ENCODE measurements at regions not wholly inside any gene's neighbourhood (a gene's known extent, or its start where the extent isn't known, plus 50 kb on each side); places are given as distances from the start of the nearest gene placed in this dataset.
A peak's percentile ranks its signal among the peaks of the same experiment; 100 is the strongest.

DNA sequence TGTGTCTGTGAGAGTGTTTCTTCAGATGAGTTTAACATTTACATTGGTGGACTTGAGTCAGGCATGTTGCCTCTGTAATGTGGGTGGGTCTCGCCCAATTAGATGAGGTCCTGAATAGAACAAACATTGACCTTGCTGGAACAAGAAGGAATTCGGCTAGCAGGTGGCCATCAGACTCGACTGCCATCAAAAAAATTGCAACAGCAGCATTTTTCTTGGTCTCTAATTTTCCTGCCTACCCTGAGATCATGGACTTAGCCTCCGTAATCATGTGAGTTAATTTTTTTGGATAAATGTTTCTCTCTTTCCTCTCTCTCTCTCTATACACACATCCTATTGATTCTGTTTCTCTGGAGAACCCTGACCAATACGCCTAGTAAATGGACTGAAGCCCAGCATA is 83.8 kb upstream of the ST6GAL2 start:
- Mint-ChIP-seq H3K4me3 (ENCODE audit: unreplicated experiment) (no peak overlapping the region), H3K36me3 (ENCODE audit: low read depth) (no peaks in the 10 kb centered on the region), H3K9me3 (ENCODE audit: low read depth) (peaks cover 3% of the 10 kb centered on the region), H3K27ac (ENCODE audit: unreplicated experiment) (no peak overlapping the region), H3K4me1 (ENCODE audit: low read depth) (peaks cover 63% of the 10 kb centered on the region), H3K27me3 (ENCODE audit: low read depth) (no peaks in the 10 kb centered on the region)
- no peak for DNase-seq (ENCODE audit: low spot score)
- TF ChIP-seq, protein P1, sequence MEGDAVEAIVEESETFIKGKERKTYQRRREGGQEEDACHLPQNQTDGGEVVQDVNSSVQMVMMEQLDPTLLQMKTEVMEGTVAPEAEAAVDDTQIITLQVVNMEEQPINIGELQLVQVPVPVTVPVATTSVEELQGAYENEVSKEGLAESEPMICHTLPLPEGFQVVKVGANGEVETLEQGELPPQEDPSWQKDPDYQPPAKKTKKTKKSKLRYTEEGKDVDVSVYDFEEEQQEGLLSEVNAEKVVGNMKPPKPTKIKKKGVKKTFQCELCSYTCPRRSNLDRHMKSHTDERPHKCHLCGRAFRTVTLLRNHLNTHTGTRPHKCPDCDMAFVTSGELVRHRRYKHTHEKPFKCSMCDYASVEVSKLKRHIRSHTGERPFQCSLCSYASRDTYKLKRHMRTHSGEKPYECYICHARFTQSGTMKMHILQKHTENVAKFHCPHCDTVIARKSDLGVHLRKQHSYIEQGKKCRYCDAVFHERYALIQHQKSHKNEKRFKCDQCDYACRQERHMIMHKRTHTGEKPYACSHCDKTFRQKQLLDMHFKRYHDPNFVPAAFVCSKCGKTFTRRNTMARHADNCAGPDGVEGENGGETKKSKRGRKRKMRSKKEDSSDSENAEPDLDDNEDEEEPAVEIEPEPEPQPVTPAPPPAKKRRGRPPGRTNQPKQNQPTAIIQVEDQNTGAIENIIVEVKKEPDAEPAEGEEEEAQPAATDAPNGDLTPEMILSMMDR (IDR thresholded peaks at IDR 0.05): no peak

DNA sequence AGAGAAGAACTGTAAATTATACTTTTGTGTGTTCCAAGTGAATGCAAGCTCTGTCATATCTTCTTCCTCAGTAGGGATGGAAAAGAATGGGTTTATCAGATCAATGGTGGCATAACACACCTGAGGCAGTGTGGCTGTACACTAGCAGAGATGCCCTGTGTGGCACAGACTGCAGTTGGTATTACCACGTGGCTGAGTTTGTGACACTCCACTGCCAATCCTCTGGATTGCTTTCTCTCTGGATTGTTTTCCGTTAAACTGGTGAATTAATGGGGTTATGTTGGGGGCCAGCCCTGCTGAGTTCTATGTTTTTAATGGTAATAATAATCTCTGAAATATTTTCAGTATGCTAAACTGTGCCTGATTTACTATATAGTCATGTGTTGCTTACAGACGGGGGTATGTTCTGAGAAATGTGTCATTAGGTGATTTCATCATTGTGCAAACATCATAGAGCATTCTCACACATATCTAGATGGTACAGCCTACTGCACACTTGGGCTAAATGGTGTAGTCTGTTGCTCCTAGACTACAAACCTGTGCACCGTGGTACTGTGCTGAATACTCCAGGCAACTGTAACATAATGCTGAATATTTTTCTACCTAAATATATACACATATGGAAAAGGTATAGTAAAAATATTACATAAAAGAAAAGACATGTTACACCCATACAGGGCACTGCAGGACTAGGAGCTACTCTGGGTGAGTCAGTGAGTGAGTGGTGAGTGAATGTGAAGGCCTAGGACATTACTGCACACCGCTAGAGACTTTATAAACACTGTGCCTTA is 84.7 kb upstream of the ST6GAL2 start:
- no peak overlapping the region for H3K4me3 Mint-ChIP-seq (ENCODE audit: unreplicated experiment)
- TF ChIP-seq, protein P1 (IDR thresholded peaks at IDR 0.05): peak; percentile 54
- H3K27me3 Mint-ChIP-seq (ENCODE audit: low read depth): no peaks in the 10 kb centered on the region
- H3K36me3 Mint-ChIP-seq (ENCODE audit: low read depth): no peaks in the 10 kb centered on the region
- DNase-seq (ENCODE audit: low spot score): no peak
- peak overlapping the region; percentile 76 for H3K27ac Mint-ChIP-seq (ENCODE audit: unreplicated experiment)
- H3K4me1 Mint-ChIP-seq (ENCODE audit: low read depth): peaks cover 59% of the 10 kb centered on the region
- H3K9me3 Mint-ChIP-seq (ENCODE audit: low read depth): peaks cover 3% of the 10 kb centered on the region

DNA sequence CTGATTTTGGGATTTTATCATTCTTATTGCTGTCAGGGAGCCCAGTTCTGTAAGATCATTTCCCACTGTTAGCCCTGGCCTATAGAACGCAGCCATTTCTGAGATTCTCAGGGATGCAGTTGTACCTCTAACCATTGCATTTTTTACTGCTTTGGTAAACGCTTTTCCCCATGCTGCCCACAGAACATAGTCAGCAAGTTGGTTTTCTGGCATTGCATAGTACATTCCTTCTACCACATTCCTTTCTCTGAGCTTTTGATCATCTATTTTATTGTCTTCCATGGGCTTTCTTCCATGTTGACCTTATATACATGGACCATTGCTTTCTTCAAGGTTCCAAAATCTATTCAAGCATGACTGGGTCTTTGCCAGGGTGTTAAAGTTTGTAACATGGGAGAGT is 86.8 kb upstream of the ST6GAL2 start:
- Mint-ChIP-seq H3K27ac (ENCODE audit: unreplicated experiment) (peak overlapping the region; percentile 79), H3K36me3 (ENCODE audit: low read depth) (no peaks in the 10 kb centered on the region), H3K4me1 (ENCODE audit: low read depth) (peaks cover 70% of the 10 kb centered on the region), H3K9me3 (ENCODE audit: low read depth) (peaks cover under 1% of the 10 kb centered on the region), H3K4me3 (ENCODE audit: unreplicated experiment) (no peak overlapping the region), H3K27me3 (ENCODE audit: low read depth) (no peaks in the 10 kb centered on the region)
- TF ChIP-seq, protein P1 (IDR thresholded peaks at IDR 0.05): no peak
- no peak for DNase-seq (ENCODE audit: low spot score)

DNA sequence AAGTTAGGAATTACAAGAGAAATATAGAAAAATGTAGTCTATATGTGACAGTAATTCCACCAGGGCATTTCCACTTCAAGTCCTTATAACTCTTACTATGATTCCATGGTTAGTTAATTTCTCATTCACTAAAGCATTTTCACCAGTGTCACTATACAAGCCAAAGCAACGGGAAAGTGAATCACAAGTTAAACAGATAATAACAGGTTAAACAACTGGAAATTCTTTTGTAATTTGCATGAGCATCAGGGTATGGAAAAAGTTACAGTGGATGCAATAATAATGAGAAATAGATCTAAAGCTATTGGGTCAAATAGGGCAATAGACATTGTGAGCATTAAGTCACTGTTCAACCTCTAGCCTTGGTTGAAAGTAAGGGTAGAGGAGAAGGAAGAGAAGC is 88.9 kb upstream of the ST6GAL2 start:
- Mint-ChIP-seq H3K4me3 (ENCODE audit: unreplicated experiment) (no peak overlapping the region), H3K27me3 (ENCODE audit: low read depth) (no peaks in the 10 kb centered on the region), H3K4me1 (ENCODE audit: low read depth) (peaks cover 88% of the 10 kb centered on the region)

DNA sequence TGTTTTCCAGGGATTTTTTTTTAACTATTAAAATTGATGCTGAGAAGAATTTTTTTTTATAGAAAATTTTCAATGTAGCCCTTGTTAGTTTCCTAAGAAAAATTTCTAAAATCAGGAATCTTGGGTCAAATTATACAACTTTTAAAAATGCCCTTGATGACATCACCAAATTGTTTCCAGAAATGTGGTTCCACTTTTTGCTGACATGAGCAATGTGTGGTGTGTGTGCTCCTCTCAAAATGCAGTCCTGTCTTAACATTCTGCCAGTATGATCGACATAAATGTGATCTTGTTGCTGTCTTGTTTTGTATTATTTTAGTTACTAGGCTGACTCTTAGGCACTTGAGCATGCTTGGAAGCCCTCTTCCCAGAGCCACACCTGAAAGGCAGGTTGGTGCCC is 89.7 kb upstream of the ST6GAL2 start:
- Mint-ChIP-seq H3K27me3 (ENCODE audit: low read depth) (no peaks in the 10 kb centered on the region), H3K36me3 (ENCODE audit: low read depth) (no peaks in the 10 kb centered on the region), H3K9me3 (ENCODE audit: low read depth) (no peaks in the 10 kb centered on the region), H3K27ac (ENCODE audit: unreplicated experiment) (peak overlapping the region; percentile 94), H3K4me1 (ENCODE audit: low read depth) (peaks cover 83% of the 10 kb centered on the region), H3K4me3 (ENCODE audit: unreplicated experiment) (no peak overlapping the region)
- TF ChIP-seq, protein P1 (IDR thresholded peaks at IDR 0.05): no peak
- no peak for DNase-seq (ENCODE audit: low spot score)

More for the DNA sequence above, 88.9 kb upstream of the ST6GAL2 start:
- no peaks in the 10 kb centered on the region for H3K36me3 Mint-ChIP-seq (ENCODE audit: low read depth)
- DNase-seq (ENCODE audit: low spot score): no peak
- TF ChIP-seq, protein P1 (IDR thresholded peaks at IDR 0.05): no peak
- H3K27ac Mint-ChIP-seq (ENCODE audit: unreplicated experiment): no peak overlapping the region
- no peaks in the 10 kb centered on the region for H3K9me3 Mint-ChIP-seq (ENCODE audit: low read depth)
